GM19023 (cell line): ENCODE measurements at regions not wholly inside any gene's neighbourhood (a gene's known extent, or its start where the extent isn't known, plus 50 kb on each side); places are given as distances from the start of the nearest gene placed in this dataset.

ENCODE experiments used
- ATAC-seq: cut with Tn5 transposase; IDR thresholded peaks from one replicate; pipeline ENCODE4 v1.9.1; 2021; ENCODE audit warnings: mild to moderate bottlenecking, moderate library complexity; ENCODE audit not compliant: unreplicated experiment

DNA sequence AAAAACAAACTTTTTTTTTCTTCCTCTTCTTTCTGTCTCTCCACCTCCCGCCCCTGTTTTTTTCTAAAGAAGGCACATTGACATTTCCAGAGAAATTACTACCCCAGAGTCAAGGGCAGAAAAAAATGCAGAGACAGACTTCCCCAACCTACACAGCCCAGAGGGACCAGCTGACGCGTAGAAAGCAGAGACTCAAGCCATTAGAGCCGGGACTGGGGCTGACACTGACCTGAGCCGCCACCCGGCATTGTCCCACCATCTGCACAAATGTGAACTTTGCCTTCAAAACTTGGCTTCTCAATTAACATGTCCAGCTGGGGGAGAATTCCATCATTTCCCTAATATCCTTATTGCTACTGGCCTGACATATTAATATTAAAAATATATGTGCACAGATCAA is 385.6 kb downstream of the NR2F2 start:
- no peak for ATAC-seq

DNA sequence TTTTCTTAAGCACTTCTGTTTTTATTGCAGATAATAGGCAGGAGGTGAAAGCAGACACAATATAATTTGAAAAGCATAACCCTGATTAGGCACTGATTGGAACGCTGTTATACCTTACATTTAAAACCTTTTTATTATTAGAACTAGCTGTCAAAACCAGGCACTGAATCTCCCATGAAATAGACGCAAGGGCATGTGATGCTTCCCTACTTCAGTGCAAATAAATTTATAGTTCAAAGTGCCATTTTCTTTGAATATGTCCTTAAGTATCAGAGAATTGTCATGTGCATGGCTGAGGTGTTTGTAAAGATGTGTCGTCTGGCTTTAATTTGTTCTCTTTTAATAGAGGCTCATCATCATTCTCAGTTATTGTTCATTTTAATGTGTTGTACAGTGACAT is 386.0 kb downstream of the NR2F2 start:
- ATAC-seq: no peak

DNA sequence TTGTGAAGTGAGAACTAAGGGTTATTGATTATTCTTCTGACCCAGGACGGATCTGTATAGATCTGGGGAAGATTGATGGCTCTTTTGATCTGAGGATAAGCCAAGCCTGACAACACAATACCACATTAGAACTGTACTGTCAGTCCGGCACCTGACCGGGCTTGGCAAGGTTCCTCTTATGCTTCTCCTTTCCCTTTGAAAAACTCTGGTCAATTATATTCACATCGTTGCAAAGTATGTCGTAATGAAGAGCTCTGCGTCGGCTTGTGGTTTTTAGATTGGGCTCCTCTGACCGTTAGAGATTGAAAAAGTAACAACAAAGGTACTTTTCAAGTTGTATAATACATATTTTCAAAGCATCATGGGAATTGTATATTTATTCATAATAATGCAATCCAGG is 389.8 kb downstream of the NR2F2 start:
- ATAC-seq: no peak

DNA sequence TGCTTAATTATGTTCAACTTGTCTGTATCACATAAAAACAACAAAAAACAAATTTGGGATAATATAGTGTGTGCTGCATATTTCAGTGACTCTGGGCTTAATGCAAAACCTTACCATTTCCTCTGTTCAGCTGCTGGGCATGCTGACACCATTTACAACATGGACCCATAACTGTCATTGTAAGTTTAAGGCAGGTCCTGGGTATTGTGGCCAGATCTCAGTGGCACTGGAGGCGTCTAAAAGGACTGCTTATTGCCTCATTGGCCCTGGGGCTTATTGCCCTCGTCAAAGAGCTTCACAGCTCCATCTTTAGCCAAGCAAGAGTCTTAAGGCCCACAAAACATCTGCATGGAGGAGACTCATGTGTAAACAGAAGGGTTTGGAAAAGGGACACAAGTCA is 390.2 kb downstream of the NR2F2 start:
- no peak for ATAC-seq

DNA sequence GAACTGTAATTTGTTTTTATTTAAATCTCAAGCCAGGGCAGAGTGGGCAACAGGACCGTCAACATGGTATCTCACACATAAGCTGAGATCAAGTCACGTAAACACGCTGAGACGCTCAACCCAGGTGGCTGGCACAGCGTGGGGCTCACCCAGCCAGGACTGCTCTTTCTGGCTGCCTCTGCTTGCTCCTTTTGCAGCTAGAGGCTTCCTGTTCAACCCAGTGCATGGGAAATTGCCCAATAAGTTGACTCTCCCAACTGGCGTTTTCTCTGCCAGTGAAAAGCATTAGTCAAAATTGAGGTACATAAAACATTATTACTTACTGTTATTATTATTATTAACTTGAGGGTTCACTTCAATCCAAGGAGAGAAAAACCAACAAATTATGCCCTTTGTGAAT is 398.1 kb downstream of the NR2F2 start:
- no peak for ATAC-seq

DNA sequence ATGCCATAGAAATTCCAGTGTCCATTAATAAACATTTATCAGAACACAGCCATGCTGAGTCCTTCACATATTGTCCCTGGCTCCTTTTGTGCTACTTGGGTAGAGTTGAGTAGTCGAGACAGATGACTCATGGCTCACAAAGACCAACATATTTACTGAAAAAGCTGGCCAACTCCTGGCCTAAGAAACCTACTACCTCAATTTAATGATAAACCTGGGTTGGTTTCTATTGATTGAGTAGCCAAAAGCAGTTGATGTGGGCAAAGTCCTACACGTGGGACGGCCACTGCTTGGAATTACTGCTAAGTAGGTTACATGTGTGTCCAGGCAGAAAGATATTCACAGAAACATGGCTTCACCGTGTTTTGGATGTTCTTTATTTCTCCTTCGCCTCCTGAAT is 402.2 kb downstream of the NR2F2 start:
- ATAC-seq: no peak

DNA sequence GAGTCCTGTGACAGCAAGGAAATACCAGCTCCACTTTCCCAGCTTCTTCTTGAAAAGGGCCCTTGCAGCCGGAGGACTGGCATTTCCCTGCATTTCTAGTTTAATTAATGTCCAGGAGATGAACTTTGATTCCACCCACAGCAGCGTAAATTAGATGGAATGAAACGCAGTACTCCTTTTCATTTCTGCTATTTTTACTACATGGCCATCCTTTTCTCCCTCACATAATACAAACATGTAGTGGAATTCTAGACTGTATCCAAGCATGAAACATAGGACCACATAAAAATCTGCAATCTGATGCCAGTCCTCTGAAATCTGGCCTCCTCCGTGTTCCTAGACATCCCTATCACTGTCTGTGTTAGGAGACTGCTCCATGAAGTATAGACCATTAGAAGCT is 403.2 kb downstream of the NR2F2 start:
- no peak for ATAC-seq

DNA sequence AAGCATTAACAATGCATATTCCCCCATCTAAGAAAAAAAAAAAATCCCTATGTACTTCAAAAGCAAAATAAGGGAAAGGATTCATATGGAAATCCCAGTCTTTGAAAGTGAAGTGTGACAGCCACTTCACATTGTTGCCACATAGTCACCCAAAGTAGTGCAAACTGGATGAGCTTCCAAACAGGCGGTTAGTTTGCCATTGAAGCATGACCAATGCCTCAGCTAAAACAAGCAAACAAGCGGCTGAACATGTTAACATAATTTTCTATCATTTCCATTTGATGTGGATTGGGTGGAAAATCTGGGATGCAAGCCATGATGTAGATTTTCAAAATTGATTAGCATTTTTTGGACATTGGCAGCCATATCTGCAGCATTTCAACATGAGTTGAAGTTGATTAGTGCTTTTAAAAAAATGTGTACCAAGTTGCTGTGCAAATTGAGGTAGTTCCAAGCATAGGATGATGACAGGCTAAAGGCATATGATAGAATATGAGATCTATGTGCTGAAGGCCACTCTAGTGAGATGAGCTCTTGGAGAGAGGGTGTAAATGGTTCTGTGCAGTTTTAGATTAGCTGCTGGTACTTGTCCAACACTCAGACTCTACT is 405.2 kb downstream of the NR2F2 start:
- ATAC-seq: no peak

DNA sequence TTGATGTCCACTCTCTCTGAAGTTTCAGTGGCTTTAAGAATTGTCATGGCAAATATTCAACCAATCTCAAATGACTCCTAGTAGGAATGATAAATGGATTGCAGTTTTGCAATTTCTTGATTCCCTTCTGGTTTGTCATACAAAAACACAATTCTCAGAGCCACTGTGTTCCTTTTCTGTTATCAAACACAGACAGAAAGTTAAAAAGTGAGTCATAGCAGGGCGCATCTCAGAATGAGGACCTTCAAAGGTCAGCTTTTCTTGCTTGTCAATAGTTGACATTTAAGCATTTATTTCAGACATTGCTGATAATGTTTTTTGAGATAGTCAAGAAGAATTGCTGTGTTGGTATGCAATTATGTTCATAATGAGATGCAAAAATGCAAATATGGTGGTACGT is 405.9 kb downstream of the NR2F2 start:
- no peak for ATAC-seq

DNA sequence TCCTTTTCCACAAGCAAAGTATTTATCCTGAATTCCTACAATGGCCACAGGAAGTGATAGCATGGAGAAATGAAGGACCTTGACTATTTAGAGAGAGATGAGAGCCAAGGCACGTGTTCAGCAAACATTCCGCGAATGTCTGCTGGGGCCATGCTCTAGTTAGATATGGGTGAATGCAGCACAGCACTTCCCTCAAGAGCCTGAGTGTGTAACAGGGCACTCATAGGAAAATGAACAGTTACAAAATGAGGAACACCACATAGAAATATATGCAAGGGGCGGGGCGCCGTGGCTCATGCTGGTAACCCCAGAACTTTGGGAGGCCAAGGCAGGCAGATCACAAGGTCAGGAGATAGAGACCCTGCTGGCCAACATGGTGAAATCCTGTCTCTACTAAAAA is 406.9 kb downstream of the NR2F2 start:
- no peak for ATAC-seq

DNA sequence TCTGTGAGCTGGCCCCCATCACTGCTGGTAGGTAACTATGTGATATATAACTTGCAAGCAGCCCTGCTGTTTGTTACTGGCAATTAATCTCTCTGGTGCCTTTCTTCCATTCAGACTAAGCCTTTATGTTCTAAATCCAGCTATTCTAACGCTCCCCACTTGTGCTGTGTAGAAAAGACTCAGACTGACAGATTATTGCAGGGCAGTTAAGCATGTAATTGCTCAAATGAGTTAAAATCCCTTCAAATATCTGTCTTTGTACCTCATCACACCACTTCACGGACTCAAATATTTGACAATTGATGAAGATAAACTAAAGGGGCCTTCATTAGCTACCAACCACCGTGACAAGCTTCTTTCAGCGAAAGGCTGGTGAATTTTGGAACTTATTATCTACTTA is 416.2 kb downstream of the NR2F2 start:
- ATAC-seq: no peak

DNA sequence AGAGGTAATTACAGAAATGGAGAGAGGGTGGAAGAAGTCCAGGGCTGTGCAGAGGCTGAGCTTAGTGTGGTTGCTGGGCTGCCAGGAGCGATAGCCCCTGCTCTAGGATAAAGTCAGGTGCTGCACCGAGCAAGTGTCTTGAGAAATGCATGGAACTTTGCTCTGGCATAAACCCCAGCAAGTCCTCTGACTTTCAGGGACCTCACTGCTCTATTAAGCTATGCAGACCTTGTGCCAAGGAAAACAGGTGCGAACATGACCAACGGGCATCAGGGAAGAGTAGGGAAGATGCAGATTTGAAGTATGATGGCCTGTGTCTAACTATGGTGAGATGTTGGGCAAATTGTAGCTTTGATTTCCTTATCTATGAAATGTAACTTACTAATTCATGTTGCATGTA is 416.8 kb downstream of the NR2F2 start:
- ATAC-seq: no peak

DNA sequence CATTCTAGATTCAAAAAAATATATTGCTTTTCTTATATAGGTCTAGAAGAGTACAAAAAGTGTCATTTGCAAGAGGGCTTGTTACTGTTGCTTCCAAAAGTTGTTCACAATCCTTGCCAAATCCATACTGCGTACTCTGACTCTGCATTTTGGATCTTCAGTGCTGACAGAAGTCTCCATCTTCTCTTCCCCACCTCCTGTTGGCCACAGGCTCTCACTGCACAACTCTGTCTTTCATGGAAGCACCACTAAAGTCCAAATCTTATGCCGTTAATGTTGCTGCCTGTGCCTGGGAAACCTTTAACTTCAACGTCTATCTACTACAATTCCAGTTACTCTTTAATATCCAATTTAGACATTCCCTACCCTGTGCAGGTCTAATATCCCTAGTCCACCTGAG is 419.9 kb downstream of the NR2F2 start:
- no peak for ATAC-seq

DNA sequence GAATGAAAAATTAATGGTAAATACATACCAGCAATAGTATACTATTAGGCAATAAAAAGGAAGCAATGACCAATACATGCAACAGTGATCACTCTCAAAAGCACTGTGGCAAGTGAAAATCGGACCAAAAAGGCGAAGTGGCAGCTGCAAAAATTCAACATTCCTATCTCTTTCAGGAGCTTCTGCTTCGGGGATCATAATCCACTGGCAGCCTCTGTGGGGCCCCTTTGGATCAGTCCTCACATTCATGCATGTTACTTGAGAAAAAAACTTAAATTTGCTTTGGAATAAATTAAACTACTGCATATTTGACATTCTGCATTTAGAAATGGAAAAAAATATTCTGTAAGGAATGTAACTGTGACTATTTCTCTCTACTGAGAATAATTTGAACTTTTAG is 425.6 kb downstream of the NR2F2 start:
- no peak for ATAC-seq

DNA sequence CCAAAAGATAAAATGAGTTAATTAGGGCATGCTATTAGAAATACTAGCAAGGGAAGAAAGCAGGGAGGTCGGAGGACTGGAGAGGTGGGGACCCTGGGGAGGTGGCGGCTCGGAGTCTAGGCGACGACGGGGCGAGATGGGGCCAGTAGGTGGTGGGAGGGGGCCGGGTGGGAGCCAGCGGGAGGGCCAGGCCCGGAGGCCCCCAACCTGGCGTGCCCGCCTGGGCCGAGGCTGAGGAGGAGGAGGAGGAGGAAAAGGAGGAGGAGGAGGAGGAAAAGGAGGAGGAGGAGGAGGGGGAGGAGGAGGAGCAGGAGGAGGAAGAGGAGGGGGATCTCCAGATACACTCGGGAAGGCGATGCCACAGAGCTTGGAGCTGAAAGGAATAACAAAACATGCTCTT is 426.2 kb downstream of the NR2F2 start:
- no peak for ATAC-seq

DNA sequence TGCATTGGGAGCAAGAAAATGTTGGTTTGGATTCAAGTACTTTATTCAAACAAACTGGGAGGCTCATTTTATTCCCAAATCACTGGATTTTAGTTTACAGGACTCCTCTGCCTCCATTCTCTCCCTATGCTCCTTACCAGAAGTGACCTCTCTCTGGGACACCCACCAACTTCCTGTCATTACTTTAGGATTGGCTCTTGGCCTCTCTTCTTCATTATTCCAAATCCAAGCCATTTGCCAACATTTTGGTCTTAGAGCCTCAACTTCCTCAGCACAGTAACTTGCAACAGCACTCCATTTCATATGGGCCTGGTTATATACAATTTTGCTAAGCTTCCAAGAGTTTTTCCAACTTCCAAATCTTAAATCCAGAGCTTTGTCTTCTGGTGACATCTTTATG is 432.1 kb downstream of the NR2F2 start:
- ATAC-seq: no peak

DNA sequence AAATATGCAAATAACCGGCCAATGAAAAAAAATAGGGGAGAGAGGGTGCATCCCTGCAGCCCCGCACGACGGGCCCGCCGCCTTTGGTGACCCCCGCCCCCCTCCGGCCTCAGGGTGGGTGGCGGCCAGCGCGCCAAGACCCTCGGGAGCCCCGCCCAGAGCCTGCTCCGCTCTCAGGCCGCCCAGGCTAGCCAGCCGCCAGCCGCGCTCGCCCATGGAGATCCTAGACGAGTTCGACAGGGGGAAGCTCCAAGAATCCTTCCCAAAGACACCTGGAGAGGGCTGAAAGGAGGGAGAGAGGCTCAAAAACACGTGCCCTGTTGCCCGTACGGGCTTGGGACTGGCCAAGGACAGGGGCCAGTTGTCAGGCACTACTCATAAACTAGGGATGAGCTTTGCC is 434.0 kb downstream of the NR2F2 start:
- no peak for ATAC-seq

DNA sequence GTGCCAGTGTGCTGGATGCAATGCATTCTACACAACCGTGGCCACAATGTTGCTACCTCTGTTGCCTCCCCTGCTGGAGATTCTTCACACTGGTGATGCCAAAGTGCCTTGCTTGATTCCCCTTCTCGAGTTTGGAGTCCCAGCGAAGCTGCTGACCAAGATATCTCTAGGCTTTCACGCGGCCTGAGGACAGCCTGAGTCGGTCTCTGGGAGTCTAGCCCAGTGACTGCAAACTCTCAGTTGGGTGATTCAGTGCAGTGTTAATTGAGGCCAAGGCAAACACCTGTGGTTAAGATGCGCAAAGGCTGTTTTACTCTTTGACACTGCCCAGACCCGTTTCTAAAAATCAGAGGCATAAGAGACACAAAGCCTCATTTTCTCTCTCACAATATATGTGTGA is 434.4 kb downstream of the NR2F2 start:
- ATAC-seq: no peak

DNA sequence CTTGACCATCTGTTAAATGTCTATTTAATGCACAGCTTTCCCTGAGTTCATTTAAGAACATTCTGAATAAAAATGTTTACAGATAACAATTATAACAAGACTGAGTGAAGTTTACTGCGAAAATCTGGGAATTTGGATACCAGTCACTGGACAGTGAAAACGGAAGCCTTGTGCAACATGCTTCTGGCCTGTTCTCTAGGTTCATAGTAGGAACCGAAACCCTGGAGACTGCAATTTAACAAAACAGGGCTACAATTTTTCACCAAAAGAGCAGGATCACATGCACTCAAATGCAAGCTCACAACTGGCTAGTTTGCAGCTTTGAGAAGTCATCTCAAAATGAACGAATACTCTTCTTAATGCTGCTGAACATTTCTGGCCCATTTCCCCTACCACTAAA is 435.9 kb downstream of the NR2F2 start:
- no peak for ATAC-seq

DNA sequence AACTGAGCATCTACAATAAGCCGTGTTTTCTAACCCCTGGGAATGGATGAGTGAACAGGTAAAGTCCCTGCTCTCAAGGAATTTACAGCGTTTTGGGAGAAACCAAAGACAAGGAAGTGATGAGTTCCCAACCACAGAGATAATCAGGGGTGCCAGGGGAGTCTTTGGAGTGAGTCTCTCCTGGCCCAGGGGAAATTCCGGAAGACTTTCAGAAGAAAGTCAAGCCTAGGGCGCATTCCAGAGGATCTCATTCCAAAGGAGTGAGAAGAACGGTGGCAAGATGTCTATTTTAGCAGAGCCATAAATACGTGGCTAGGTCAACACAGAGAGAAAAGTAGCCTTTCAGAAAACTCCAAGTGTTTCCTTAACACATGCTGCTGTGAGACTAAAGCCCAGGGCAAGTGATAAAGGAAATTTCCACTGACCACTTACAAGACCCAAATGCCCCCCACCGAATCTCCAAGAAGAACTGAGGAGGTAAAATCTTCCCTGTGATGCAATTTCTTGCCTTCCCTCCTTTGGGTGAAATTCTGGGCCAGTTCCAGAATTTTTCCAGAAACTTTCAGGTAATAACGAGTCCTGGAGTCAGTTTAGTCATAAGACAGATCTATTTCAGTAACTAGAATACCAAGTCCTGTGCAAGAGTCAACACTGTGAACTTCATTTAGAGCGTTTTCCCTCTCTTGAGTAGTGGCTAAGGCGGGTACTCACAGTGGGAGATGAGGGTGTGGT is 437.4 kb downstream of the NR2F2 start:
- ATAC-seq: no peak

DNA sequence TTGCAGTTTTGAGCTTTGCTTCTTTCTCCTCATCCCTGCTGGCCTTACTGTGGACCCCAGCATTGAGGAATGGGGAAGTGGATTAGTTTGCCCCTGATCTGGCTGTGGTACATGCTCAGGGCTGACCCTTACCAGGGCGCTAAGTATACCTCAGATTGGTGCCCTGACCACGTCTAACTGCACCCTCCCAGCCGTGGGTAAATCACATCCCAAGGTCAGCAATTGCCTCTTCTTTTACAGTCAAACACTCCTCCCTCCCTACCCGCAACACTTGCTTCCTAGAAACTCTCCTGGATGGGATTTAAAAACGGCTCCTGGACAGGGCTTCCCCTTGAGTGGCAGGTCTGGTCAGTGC is 437.9 kb downstream of the NR2F2 start:
- no peak for ATAC-seq

DNA sequence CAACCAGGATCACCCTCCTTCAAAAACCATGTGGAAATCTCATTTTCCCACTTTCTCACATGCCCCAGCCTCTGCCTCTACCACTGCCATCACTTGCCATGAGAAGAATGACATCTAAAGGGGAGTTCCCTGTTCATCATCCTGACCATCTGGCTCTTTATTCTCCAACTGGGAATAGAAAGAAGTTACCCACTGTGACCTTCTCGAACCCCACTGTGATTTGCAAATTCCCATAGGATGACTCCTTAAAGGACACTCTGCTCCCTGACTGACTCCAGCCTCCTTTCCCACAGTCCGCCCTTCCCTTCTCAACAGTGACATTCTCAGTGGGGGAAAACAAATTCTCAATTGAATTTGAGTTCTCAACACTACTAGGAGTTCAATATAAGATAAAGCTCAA is 440.5 kb downstream of the NR2F2 start:
- ATAC-seq: no peak

DNA sequence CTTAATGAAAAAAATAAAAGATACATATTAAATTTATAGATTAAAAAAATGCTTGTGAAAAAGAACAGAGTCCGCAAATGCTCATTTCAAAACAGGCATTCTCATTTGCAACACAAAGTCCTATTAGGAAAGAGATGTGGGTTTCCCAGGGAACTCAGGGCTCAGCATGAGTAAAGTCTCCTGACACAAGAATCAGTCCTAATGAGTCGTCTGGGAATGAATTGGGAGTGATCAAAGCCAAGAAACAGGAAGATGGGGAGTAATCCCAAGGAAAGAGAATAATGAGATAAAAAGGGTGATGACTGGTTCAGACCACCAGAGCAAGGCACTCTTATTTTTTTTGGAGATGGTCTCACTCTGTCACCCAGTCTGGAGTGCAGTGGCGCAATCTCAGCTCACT is 443.7 kb downstream of the NR2F2 start:
- no peak for ATAC-seq
